WI38 (cell line): ENCODE measurements at regions not wholly inside any gene's neighbourhood (a gene's known extent, or its start where the extent isn't known, plus 50 kb on each side); places are given as distances from the start of the nearest gene placed in this dataset.
"Not testable (repeated sequence)": the region's sequence is repeated elsewhere in the genome, so short reads cannot be mapped to it uniquely, and the experiment has no call there.

Experiments used
- H3K4me3 ChIP-seq: 2 replicates; pipeline ENCODE4 v1.5.1; 2011; ENCODE audit warnings: low read depth, mild to moderate bottlenecking, control low read depth, low read length
- CTCF ChIP-seq: IDR thresholded peaks from 2 replicates; pipeline ENCODE4 v1.5.1; 2012; ENCODE audit warnings: low read depth, mild to moderate bottlenecking, control low read depth, low read length

DNA sequence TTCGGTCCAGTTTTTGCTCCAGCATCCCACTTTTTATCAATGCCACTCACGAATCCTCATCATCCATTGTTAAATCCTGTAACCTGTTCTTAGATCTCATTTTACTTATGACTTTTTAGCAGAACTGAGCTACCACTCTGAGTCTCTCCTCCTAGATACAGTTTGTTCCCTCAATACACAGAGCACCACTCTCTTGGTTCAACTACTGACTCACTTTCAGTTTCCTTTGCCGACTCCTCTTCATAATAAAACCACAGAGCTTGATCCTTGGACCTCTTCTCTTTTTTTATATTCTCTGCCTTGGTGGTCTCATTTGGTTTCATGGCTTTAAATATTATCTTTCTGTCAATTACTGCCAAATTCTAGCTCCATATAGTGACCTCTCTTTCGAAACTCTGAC, 150.3 kb downstream of the SLITRK5 start:
- H3K4me3 ChIP-seq, result no peak overlapping the region
- TF ChIP-seq CTCF, result no peak

DNA sequence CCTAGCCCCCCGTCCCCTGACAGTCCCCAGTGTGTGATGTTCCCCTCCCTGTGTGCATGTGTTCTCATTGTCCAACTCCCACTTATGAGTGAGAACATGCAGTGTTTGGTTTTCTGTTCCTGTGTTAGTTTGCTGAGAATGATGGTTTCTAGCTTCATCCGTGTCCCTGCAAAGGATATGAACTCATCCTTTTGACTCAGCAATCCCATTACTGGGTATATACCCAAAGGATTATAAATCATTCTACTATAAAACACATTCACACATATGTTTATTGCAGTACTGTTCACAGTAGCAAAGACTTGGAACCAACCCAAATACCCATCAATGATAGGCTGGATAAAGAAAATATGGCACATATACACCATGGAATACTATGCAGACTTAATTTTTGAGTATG, 155.1 kb downstream of the SLITRK5 start:
- H3K4me3 ChIP-seq, result not testable (repeated sequence)

GRCh38 chr13:87827479-87827878, 156.3 kb downstream of the SLITRK5 start:
- no peak for TF ChIP-seq CTCF
- no peak overlapping the region for H3K4me3 ChIP-seq

GRCh38 chr13:87837522-87837921, 166.4 kb downstream of the SLITRK5 start:
- no peak overlapping the region for H3K4me3 ChIP-seq
- TF ChIP-seq CTCF, result no peak

GRCh38 chr13:87837946-87838345, 166.8 kb downstream of the SLITRK5 start:
- no peak for TF ChIP-seq CTCF
- no peak overlapping the region for H3K4me3 ChIP-seq

DNA sequence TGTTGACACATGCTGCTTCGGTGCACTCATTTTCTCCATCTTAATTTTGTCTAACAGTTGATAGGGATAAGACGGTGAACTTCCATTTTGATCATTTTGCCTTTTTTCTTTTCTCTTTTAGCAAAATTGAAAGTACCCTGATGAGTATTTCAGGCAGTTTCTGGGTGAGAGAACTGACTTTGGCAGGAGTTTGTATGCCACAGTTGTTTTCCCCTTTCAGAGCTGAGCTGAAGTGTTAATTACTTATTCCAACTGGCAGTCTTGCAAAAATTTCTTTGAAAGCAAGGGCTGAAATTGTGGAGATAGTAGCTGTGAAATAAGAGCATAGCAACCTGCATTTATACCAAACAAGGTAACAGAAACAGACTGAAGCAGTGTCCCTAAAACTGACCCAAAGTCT, 180.2 kb downstream of the SLITRK5 start:
- no peak for TF ChIP-seq CTCF
- no peak overlapping the region for H3K4me3 ChIP-seq

GRCh38 chr13:87855553-87855952, 184.4 kb downstream of the SLITRK5 start:
- no peak for TF ChIP-seq CTCF
- no peak overlapping the region for H3K4me3 ChIP-seq

DNA sequence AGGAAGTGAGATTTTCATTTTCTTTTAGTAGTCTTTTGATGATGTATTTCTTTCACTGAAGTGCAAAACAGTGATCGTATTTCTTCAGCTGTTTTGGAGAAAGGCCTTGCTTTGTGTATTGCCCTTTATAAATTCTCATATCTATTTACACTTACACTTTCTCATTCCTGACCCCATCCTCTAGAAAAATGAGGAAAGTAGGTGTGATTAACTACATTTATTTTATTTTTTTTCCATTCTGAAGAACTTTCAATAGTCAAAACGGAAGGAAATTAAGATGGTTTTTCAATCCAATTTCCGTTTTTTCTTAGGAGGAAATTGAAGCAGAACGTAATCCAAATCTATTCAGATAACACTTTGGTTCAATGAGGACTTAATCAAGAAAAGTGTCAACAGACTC, 188.1 kb downstream of the SLITRK5 start:
- no peak for TF ChIP-seq CTCF

More for the DNA sequence above, 188.1 kb downstream of the SLITRK5 start:
- H3K4me3 ChIP-seq, result no peak overlapping the region
